H1 (cell line): ENCODE measurements at regions not wholly inside any gene's neighbourhood (a gene's known extent, or its start where the extent isn't known, plus 50 kb on each side); places are given as distances from the start of the nearest gene placed in this dataset.

Experiments used
- ASH2L ChIP-seq: fragments of 200-600, 300-600 bp; sonication (generic); IDR thresholded peaks from one replicate; pipeline ENCODE4 v1.7.1; 2017; ENCODE audit warnings: low read length
- ATF2 ChIP-seq: IDR thresholded peaks from 2 replicates; pipeline ENCODE4 v1.6.1; 2012; ENCODE audit warnings: low read length, inconsistent platforms
- CBX5 ChIP-seq: fragments of 300-800, 300-1000 bp; sonication (generic); IDR thresholded peaks from 2 replicates; pipeline ENCODE4 v1.7.1; 2016; ENCODE audit warnings: antibody characterized with exemption, low read length, low read depth
- CHD1 ChIP-seq: IDR thresholded peaks from 2 replicates; pipeline ENCODE4 v1.6.1; 2012; ENCODE audit warnings: low read depth, low read length, improper control_type of control experiment
- CHD7 ChIP-seq: fragments of 300-600 bp; sonication (generic); IDR thresholded peaks from 2 replicates; pipeline ENCODE4 v1.7.1; 2012; ENCODE audit warnings: low read length, moderate library complexity, mild to moderate bottlenecking, inconsistent platforms; ENCODE audit not compliant: insufficient replicate concordance
- FOSL1 ChIP-seq: IDR thresholded peaks from 2 replicates; pipeline ENCODE4 v1.6.1; 2011; ENCODE audit warnings: mild to moderate bottlenecking, low read depth, low read length, moderate library complexity; ENCODE audit not compliant: insufficient read depth
- GABPA ChIP-seq: IDR thresholded peaks from 2 replicates; pipeline ENCODE4 v1.6.1; 2011; ENCODE audit warnings: mild to moderate bottlenecking, low read length, moderate library complexity, borderline replicate concordance; ENCODE audit not compliant: insufficient read depth
- GTF2F1 ChIP-seq: IDR thresholded peaks from 2 replicates; pipeline ENCODE4 v1.6.1; 2012; ENCODE audit warnings: low read depth, low read length, improper control_type of control experiment, borderline replicate concordance
- NANOG ChIP-seq: IDR thresholded peaks from 2 replicates; pipeline ENCODE4 v1.6.1; 2011; ENCODE audit warnings: low read length, low read depth, mild to moderate bottlenecking, inconsistent platforms; ENCODE audit not compliant: insufficient read depth, poor library complexity, severe bottlenecking
- POLR2AphosphoS5 ChIP-seq: IDR thresholded peaks from 2 replicates; pipeline ENCODE4 v1.6.1; 2011; ENCODE audit warnings: low read depth, low read length
- SP2 ChIP-seq: IDR thresholded peaks from 2 replicates; pipeline ENCODE4 v1.6.1; 2012; ENCODE audit warnings: mild to moderate bottlenecking, low read length, inconsistent platforms

DNA sequence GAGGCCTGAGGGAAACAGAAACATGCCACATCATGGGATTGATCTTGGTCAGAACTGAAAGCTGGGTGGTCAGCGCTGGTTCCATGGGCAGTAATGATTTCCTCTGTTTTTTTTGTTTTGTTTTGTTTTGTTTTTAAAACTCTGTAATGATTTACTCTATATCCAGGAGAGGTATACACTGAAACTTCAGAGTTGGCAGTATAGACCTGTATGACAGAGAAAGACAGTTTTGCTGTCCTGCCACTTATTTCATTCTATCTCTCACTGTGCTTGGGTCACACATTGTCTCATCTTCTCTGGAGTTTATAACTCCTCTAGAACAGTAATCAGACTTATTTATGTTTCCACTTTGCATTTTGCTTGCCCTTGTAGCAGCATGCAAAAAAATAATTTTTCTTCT, 105.1 kb upstream of the SLITRK1 start (continued):
- TF ChIP-seq CHD7 (no peak), ATF2 (no peak), ASH2L (no peak), CHD1 (no peak), SP2 (no peak), CBX5 (no peak), POLR2AphosphoS5 (no peak), NANOG (no peak), GABPA (no peak), GTF2F1 (no peak), FOSL1 (no peak)
